GM10248 (cell line): ENCODE measurements at regions not wholly inside any gene's neighbourhood (a gene's known extent, or its start where the extent isn't known, plus 50 kb on each side); places are given as distances from the start of the nearest gene placed in this dataset.

Experiments used
- CTCF ChIA-PET: fragments of 300-600 bp; sonication (Branson Sonifier 250); formaldehyde crosslinking; extraction: SDS; loops from one replicate; lab custom pipeline; 2021; ENCODE audit warnings: antibody characterized with exemption; lab: Yijun Ruan, JAX
- POLR2A ChIA-PET: fragments of 350-650 bp; sonication (Branson Sonifier 250); formaldehyde crosslinking; extraction: SDS; loops from one replicate; lab custom pipeline; 2020; ENCODE audit warnings: antibody characterized with exemption; lab: Yijun Ruan, JAX
- DNase-seq: peaks from one replicate; pipeline ENCODE4 v3.0.0; 2012; ENCODE audit errors: extremely low spot score
- CTCF ChIP-seq: IDR thresholded peaks from 2 replicates; pipeline ENCODE4 v1.5.1; 2012; ENCODE audit warnings: mild to moderate bottlenecking, low read depth; ENCODE audit errors: extremely low read depth, missing control alignments, control extremely low read depth

GRCh38 chr5:53160895-53161294 is 51.3 kb upstream of the MOCS2 start:
- ChIA-PET CTCF (no interaction called here), POLR2A (no interaction called here)
- DNase-seq, result no peak
- TF ChIP-seq CTCF, result no peak

GRCh38 chr5:53161876-53162275 is 52.3 kb upstream of the MOCS2 start:
- ChIA-PET CTCF (no interaction called here), POLR2A (no interaction called here)
- no peak for DNase-seq
- TF ChIP-seq CTCF, result no peak

- ChIA-PET POLR2A (no interaction called here), CTCF (interaction anchor here (1.3 kb wide), 1 partner anchor 19 kb away, joined by 3 read pairs; no protein-coding TSS in a partner anchor)
- DNase-seq, result no peak
- no peak for TF ChIP-seq CTCF
These were observed 55.1 kb upstream of the MOCS2 start for GRCh38 chr5:53164478-53165165.

GRCh38 chr5:53165431-53166182 is 56.0 kb upstream of the MOCS2 start:
- CTCF ChIA-PET, result no interaction called here
- TF ChIP-seq CTCF, result no peak
- POLR2A ChIA-PET, result no interaction called here
- DNase-seq, result no peak

GRCh38 chr5:53166183-53166495 is 56.6 kb upstream of the MOCS2 start:
- POLR2A ChIA-PET, result no interaction called here
- TF ChIP-seq CTCF, result no peak
- DNase-seq, result no peak
- CTCF ChIA-PET, result interaction anchor here (1.0 to 1.4 kb wide), 2 partner anchors 9 to 1063 kb away, joined by 3 to 4 read pairs; no protein-coding TSS in a partner anchor

- ChIA-PET POLR2A (no interaction called here), CTCF (interaction anchor here (1.5 kb wide), 1 partner anchor 1067 kb away, joined by 5 read pairs; no protein-coding TSS in a partner anchor)
- no peak for DNase-seq
- no peak for TF ChIP-seq CTCF
These were observed 58.3 kb upstream of the MOCS2 start for GRCh38 chr5:53167836-53168235.
